ENCODE measurements at regions not wholly inside any gene's neighbourhood (a gene's known extent, or its start where the extent isn't known, plus 50 kb on each side); places are given as distances from the start of the nearest gene placed in this dataset.

DNA sequence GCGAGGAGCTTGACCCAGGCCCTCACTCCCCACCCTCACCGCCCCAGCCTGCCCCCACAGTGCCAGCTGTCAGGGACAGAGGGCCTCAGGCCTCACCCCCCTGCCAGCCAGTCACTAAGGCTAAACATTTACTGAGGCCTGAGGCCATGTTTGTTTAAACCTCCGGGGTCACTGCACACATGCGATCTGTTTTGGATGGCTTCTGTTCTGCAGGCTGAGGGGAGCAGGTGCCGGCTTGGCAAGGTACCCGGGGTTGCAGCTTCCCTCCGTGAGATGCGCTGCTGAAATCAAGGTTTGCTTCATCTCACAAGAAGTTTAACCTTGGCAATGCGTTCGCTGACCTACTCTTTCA is 103.3 kb upstream of the BOD1 start:
- no peak for DNase-seq (ENCODE audit: low read depth, low spot score)

DNA sequence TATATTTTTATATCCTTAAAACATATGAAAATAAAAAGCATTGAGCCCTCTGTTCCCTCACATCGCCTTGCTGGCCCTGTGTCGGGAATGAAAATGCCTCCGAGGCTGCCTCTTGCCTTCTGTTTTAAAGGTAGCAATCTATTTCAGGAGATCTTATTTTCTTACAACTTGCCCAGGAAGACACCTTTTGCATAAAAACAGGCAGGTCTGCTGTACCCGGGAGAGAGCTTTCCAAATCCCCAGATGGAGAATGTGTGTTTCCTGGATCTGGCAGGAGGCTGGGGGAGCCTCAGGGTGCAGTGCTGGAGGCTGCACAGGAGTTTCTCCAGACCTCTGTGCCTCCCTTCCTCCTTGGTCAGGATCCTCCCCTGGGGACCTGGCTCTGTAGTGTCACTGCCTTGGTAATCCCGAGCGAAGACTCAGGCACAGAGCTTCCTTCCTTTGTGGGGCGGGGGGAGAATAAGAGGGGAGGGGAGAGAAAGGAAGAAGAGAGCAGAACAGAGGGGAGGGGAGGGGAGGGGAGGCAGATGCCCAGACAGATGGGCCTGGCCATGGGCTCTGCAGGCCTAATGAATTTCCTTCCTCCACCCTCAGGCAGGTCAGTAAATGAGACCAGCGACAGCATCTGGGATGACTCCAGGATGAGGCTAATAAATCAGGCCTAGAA is 104.0 kb upstream of the BOD1 start:
- no peak for DNase-seq (ENCODE audit: low read depth, low spot score)

DNA sequence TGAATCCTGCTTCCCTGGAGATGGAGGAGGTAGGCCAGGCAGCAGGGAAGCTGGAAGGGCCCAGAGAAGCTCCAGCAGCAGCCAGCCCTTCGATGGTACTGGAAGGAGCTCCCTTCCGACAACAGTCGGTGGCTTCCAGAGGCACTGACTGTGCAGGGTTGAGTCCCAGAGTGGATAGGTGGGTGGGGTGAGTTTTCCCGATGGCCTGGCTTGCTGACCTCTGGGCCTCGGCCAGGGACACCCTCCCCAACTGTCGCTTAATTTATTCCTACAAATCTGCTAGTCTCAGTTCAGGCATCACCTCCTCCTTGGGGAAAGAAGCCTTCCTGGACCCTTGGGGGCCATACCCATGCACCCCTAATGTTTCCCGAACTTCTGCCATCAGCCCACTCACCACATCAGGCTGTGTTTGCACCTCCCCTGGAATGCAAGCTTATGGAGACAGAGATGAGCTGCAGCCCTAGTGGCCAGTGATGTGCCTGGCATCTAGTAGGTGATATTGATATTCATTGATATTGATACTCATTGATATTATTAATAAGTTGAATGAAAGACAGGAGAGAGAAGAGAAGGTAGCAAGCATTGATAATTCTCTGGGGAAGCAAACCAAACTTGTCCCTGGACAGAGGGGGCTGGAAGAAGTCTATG is 104.6 kb upstream of the BOD1 start:
- DNase-seq (ENCODE audit: low read depth, low spot score), result no peak

DNA sequence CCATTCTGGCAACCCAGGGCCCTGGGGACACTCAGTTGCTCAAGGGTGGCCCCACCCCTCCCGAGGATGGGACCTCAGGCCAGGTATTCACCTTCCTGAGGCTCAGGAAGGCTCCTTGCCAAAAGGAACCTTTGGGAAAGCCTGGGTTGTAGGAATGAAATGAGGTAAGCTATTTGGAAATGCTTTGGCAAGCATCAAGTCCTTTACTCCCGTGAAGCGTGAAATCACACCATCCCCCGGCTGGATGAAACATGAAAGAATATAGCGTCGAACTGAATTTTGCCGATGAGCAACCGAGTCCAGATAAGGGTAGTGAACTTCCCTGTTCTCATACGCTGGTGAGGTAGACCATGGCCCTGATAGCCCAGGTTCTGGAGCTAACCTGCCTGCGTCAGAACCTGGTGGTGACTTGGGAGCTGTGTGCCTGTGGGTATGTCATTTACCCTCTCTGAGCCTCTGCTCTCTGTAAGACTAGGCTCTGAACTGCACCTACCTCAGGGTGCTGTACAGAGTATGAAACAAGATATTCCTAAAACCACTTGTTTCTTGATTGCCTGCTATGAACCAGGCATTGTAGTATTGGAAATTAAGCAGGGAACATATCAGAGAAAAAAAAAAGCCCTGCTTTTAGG is 105.3 kb upstream of the BOD1 start:
- DNase-seq (ENCODE audit: low read depth, low spot score), result no peak

DNA sequence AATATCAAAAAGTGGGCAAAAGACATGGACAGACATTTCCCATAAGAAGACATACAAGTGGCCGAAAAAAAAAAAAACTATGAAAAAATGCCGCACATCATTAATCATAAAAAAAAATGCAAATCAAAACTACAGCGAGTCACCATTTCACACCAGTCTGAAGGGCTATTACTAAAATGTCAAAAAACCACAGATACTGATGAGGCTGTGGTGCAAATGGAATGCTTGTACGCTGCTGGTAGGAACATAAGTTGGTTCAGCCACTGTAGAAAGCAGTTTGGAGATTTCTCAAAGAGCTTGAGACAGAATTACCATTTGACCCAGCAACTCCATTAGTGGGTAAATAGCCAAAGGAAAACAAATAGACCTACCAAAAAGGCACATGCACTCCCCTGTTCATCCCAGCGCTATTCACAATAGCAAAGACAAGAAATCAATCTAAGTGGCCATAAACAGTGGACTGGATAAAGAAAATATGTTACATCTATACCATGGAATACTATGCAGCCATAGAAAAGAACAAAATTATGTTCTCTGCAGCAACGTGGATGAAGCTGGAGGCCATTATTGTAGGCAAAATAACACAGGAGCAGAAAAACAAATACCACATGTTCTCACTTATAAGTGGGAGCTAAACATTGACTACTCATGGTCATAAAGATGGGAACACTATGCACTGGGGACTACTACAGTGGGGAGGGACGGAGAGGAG is 110.6 kb upstream of the BOD1 start:
- DNase-seq (ENCODE audit: low read depth, low spot score), result no peak

DNA sequence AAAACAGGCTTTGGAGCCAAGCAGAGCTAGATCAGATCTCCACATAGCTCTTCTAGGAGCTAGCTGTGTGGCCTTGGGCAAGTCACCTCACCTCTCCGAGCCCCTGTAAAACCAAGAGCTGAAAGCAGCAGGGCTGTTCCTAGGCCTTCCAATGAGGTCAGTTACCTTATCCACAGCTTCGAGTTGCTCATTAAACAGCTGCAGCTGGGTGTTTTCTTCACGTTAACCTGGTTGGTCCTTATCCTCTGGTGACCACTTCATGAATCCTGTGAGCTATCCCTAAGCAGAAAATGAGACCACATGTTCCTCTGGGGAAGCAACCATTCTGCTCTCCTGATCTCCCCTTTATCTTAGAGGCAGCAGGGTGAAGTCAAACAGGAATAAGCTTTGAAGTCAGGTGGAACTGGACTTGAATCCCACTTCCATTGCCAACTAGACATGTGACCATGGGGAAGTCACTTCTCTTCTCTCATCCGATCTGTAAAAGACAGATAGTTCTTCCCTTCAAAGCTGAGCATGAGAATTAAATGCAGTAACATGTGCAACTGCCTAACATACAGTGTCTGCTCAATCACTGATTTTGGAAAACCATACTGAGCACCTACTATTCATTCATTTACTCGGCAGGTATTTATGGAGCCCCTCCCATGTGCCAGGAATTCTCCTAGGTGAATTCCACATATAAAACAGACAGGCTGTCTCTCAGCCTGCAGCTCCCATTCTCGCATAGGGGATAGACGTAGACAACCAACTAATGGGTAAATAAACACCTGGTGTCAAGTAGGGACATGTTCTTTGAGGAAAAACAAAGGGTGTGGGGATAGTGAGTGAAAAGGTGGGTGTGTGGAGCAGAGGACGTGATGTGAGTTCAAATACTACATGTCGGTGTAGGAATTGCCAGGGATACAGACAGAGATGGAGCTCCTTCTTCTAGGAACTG is 111.7 kb upstream of the BOD1 start:
- no peak for DNase-seq (ENCODE audit: low read depth, low spot score)

DNA sequence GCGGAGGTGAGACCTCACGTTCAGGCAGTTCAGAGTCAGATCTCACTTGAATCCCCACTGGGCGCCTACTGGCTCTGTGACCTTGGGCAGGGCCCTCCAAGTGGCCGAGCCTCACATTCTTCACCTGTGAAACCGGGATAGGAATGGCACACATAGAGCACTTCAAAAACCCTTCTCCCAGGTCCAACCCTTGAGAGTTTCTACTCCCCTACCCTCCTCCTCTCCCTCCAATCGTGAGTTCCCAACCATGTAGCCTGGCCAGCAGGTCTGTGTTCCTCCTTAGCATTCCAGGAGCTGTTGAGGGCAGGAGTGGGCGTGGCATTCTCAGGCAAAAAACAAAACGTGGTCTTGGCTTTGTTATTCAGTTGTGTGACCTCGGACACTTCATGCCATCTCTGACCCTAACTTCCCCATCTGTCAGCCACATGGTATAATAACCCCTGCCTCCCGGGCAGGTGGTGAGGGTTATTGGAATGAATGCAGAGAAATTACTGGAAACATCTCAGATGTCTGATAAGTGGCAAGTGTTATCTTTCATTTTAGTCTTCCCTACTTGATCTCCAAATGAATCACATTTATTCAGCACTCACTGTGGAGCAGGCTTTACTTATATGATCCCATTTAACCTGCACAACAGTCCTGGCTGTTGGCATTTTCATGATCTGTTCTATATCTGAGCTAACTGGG is 112.8 kb upstream of the BOD1 start:
- no peak for DNase-seq (ENCODE audit: low read depth, low spot score)

DNA sequence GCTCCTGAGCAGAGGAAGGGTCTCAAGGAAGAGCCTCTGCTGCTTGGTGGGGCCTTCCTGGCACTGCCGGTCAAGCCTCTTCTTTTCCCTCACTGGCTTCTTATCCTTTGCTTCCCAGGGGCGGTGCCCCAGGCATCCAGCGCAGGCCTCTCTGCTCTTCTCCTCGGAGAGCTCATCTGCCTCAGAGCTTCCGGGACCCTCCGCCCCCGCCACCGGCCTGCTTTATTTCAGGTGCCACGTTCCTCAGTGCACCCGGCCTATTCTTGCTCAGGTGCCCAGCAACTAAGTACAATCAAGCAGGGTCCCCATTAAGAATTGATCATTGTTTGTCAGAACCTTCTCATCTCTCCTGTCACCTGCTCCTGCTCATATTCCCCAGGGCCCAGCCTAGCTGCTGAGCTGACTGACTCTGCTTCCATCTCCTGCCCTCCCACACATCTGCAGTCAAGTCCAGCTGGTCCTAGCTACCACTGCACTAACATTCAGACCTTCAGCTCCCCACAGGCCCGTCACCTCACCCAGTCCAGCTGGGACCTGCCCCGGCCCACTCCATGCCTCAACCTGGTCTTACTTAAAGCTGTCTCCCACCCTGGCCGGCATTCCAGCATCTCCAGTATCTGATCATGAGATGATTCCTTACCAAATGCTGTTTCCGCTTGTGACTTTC is 114.3 kb upstream of the BOD1 start:
- no peak for DNase-seq (ENCODE audit: low read depth, low spot score)

DNA sequence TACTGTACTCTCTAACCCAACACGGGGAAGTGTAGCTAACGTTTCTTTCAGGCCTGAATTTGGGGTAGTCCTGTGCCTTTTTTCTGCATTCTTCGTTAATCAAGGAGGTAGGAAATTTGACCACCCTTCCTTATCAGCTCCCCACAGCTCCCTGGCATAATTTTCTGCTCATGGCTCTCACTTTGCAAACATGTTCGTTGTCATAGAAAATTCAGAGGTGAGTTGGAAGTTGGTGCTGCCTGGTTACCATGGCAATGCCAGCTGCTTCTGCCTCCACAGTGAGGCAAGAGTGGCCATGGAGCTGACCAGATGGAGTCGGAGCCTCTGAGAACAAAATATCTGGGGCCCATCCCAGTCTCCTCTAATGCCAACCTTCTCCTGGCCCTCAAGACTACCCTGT is 116.6 kb upstream of the BOD1 start:
- DNase-seq (ENCODE audit: low read depth, low spot score), result no peak

DNA sequence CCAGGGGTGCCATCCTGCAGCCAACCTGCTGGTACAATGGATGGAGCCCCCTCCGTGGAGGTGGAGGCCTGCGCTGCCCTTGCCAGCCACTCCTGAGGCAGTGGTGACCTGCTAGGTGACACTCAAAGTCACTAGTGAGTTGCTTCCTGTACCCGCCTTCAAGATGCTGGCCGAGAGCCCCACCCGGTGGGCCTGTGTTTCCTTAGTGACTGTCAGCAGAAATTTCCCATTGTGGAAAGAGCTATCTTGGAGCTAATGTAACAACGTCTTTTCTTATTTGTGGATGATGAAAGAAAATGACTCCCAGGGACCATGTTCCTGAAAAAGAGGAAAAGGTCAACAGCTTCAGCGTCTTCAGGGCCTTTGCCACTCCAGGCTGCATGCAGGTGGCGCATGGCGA is 117.0 kb upstream of the BOD1 start:
- no peak for DNase-seq (ENCODE audit: low read depth, low spot score)

DNA sequence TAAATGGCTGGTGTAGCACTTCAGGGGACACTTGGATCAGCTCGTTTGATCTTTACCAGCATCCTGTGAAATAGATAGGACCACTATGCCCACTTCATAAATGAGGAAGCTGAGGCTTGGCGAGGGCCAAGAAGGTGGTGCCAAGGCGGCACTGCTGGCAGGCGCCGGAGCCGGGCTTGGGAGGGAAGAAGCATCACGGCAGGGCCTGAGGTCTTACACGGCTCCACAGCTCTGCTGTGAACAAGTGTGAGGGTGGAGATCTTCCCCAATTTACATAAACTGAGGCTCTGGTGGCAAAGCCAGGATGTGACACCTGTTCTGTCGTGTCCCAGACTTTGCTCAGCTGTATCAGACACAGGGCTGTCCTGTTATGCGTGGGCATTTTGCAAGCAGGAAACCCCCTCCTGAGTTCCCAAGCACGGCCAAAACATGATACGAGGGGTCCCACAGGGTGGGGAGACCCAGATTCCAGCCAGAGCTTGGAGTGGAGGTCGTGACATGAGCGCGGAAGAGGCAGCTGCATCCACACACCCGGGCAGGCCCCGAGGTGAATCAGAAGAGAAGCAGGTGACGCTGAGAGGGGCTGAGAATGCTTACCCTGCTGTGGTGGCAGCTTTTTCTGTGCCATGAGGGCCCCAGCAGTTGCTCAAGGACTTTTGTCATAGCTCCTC is 117.5 kb upstream of the BOD1 start:
- no peak for DNase-seq (ENCODE audit: low read depth, low spot score)

DNA sequence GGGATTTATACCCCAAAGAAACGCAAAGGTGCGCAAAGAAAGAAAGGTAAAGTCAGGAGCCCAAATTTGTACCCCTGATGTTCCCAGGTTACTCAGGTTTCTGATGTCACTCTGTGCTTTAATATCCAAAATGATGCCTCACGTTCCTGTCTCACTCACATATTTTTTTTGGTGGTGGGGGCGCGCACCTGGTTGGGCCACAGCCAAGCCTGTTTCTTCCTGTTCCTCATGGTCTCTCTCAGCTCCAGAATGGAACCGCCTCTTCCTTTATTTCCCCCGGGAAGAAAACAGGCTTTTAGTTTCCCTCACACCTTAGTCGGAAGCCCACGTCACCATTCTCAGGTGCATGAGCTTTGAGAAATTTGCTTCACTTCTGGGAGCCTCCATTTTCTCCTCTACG is 118.3 kb upstream of the BOD1 start:
- no peak for DNase-seq (ENCODE audit: low read depth, low spot score)

DNA sequence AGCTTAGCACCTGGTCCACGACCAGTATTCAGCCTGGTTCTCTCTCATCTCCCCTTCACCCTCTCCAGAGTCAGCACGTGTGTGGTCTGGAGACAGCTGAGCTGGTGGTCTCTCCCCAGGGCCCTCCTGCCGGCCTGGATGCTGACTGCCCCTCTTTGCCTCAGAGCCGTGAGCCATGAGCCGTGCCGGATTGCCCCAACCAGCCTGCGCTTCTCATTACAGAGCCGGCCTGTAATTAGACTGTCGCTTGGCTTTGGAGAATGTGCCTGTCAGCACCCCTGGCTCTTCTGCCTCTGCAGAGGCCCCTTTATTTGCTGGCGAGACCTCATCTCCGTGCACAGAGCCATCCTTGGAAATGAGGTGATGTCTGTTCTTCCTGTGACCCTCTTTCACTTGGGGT is 118.7 kb upstream of the BOD1 start:
- DNase-seq (ENCODE audit: low read depth, low spot score), result no peak

DNA sequence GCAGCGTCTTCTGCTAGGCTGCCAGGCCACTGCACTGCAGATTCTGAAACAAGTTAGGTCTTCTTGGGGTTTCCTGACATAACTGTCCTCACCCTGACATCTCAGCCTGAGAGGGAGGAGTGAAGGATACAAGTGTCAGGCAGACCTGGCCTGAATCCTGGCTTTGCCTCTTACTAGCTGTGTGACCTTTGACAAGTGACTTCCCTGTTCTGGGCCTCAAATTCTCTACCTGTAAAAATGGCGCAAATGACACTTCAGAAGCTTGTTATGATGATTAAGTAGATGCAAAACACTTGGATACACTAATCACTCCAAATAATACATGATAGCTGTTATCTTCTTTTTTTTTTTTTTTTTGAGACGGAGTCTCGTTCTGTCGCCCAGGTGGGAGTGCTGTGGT is 119.2 kb upstream of the BOD1 start:
- no peak for DNase-seq (ENCODE audit: low read depth, low spot score)

DNA sequence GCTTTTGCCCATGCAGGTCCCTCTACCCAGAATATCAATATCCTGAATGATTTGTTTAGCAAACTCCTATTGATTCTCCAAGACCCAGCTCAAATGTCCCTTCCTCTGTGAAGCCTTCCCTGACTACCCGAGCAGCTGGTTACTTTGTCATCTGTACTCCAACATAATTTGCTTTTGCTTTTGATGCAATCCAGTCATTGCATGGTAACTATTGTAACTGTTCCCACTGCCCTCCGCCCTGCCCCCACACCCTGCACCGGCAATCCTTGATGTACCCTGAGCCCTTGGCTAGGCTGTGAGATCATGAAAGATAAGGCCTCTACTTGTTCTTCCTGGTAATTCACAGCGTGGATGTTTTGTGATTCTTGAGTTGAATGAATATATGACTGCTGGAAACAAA is 119.9 kb upstream of the BOD1 start:
- DNase-seq (ENCODE audit: low read depth, low spot score), result no peak

DNA sequence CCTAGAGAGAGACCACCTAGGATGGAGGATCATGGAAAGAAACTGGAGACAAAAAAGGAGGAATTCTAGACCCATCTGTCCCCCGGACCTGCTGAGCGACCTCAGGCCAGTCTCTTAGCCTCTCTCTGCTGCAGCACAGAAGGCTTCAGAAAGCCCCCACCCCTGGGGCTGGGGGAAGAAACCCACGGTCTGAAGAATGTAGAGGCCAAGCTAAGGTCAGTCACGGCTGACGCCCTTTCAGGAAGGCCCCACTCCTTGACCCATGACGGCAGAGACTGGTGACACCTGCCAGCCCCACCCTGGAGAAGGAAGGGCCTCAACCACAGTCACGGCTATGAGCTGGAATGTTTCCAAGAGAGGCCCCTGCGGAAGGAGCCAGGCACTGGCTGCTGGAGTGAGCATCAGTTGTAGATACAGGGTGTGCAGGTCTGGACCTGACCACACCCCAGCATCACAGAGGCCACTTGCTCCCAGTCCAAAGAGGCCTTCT is 120.5 kb upstream of the BOD1 start:
- DNase-seq (ENCODE audit: low read depth, low spot score), result no peak

DNA sequence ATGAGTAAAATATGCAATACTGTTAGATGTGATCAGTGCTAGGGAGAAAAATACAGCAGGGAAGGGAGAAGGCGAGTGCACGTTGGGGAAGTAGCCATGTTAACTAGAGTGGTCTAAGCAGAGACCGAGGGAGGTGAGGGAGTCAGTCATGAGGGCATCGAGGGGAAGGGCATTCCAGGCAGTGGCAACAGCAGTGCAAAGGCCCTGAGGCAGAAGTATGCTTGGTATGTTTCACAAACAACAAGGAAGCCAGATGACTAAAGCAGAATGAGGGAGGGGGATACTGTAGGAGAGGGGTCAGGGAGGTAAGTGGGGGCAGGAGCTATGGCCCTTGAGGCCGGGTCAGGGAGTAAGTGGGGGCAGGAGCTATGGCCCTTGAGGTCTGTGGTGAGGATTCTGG is 123.3 kb upstream of the BOD1 start:
- DNase-seq (ENCODE audit: low read depth, low spot score), result no peak

DNA sequence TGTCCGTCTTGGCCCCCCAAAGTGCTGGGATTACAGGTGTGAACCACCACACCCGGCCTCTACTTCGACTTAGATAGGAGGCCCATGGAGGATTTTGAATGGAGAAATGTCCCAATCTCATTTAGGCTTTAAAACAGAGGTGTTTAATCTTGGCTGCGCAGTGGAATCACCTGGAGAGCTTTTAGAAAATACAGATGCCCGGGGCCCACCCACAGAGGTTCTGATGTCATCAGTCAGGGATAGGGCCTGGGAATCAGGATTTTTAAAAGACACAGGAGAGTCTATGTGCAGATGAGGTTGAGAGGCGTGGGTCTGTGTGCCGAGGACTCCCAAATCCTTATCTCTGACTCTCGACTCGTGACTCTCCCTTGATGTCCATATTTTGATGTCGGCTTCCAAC is 124.0 kb upstream of the BOD1 start:
- no peak for DNase-seq (ENCODE audit: low read depth, low spot score)

DNA sequence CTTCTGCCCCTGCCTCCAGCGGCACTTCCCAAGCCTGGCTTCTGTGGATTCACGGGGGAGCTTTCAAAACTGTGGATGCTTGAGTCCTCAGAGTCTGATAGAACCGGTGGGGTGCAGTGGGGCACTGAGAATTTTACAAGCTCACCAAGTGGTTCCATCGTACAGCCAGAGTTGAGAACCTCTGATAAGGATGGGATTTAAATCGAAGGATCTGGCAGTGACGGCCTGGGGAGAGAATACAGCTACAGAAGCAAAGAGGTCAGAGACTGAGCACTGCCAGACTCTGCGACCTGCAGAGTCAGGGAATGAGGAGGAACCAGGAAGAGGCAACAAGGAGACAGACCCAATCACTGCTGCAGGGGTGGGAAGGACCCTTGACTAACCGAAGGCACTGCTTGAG is 124.6 kb upstream of the BOD1 start:
- no peak for DNase-seq (ENCODE audit: low read depth, low spot score)

All from activated naive CD8-positive, alpha-beta T cell treated with anti-CD3 and anti-CD28 coated beads, Interleukin-2, amount 50 U/mL, for 16 hours (primary cell).